ENCODE measurements at regions not wholly inside any gene's neighbourhood (a gene's known extent, or its start where the extent isn't known, plus 50 kb on each side); places are given as distances from the start of the nearest gene placed in this dataset.

GRCh38 chr12:45611495-45611894, 118.0 kb upstream of the ARID2 start:
- POLR2A ChIA-PET, result no interaction called here
- peak overlapping the region; percentile 75 for H2AFZ ChIP-seq (ENCODE audit: low read depth, low read length)
- BruUV-seq (replicated peaks), result no TSS peak
- DNase-seq (ENCODE audit: low read depth, low spot score) (no peak), FAIRE-seq (no peak)
- H3K9ac ChIP-seq (replicated peaks; ENCODE audit: extremely low read depth, insufficient read depth, low read length), result peak overlapping the region; percentile 21
- H3K9me1 ChIP-seq (replicated peaks; ENCODE audit: control insufficient read depth, extremely low read depth, insufficient read depth, low read length), result no peaks in the 10 kb centered on the region
- H3K36me3 ChIP-seq (ENCODE audit: control insufficient read depth in 2 of 2, extremely low read depth in 1 of 2, insufficient read depth in 2 of 2, low read length in 2 of 2), result no peaks in the 10 kb centered on the region
- H3K4me3 ChIP-seq (replicated peaks in 1 of 3; ENCODE audit: insufficient read depth in 1 of 3, low read depth in 1 of 3, low read length in 3 of 3), result no peak overlapping the region
- TF ChIP-seq JUN (IDR thresholded peaks at IDR 0.05; ENCODE audit: borderline replicate concordance, insufficient read depth, insufficient read length, low read depth), result no peak
- no peak for TF ChIP-seq GATA2 (IDR thresholded peaks at IDR 0.05; ENCODE audit: insufficient read depth, insufficient read length, low read depth, low read length)
- TF ChIP-seq POLR2A (IDR thresholded peaks at IDR 0.05; ENCODE audit: low read depth, low read length), result no peak
- TF ChIP-seq FOS (IDR thresholded peaks at IDR 0.05; ENCODE audit: borderline replicate concordance, insufficient read depth, low read length), result no peak
- no peak for TF ChIP-seq POLR2AphosphoS5 (IDR thresholded peaks at IDR 0.05; ENCODE audit: insufficient read depth, low read depth, low read length)
- no peak for TF ChIP-seq EZH2 (IDR thresholded peaks at IDR 0.05; ENCODE audit: borderline replicate concordance, low read depth, low read length, severe bottlenecking)
- dilution Hi-C loops (cut with MboI; ENCODE audit: extremely low pct_ligation_motif_present, low sequenced_read_pairs), result no loop called here
- no peaks in the 10 kb centered on the region for H3K27me3 ChIP-seq (ENCODE audit: control insufficient read depth in 2 of 2, insufficient read depth in 2 of 2, low read length in 2 of 2)
- H3K9me3 ChIP-seq (replicated peaks; ENCODE audit: control insufficient read depth, insufficient read depth, low read length), result no peaks in the 10 kb centered on the region
- H3K4me1 ChIP-seq (ENCODE audit: control insufficient read depth, extremely low read depth, insufficient read depth, low read length), result peaks cover 31% of the 10 kb centered on the region
- peak overlapping the region; percentile 35 for H3K4me2 ChIP-seq (ENCODE audit: insufficient read depth, low read length)
- CTCF ChIA-PET, result interaction anchor here (1.0 to 1.5 kb wide), 6 partner anchors 22 to 173 kb away, joined by 3 to 13 read pairs (median 4); no protein-coding TSS in a partner anchor
- H3K79me2 ChIP-seq (ENCODE audit: control insufficient read depth, insufficient read depth, low read length), result no peaks in the 10 kb centered on the region
- H4K20me1 ChIP-seq (replicated peaks; ENCODE audit: control insufficient read depth, extremely low read depth, insufficient read depth, low read length), result no peaks in the 10 kb centered on the region
- intact Hi-C loops (cut with micrococcal nuclease), result loop anchor here (10.0 kb wide), 1 partner anchor 347 kb away; no protein-coding TSS in a partner anchor
- H3K27ac ChIP-seq (ENCODE audit: insufficient read depth, low read depth, low read length), result no peak overlapping the region

- FAIRE-seq (peak; percentile 83), DNase-seq (ENCODE audit: low read depth, low spot score) (peak; percentile 71)
- CTCF ChIA-PET, result interaction anchor here (0.9 to 1.5 kb wide), 7 partner anchors 15 to 173 kb away, joined by 3 to 13 read pairs (median 4); no protein-coding TSS in a partner anchor
- no peak overlapping the region for H2AFZ ChIP-seq (ENCODE audit: low read depth, low read length)
- H4K20me1 ChIP-seq (replicated peaks; ENCODE audit: control insufficient read depth, extremely low read depth, insufficient read depth, low read length), result no peaks in the 10 kb centered on the region
- no peaks in the 10 kb centered on the region for H3K27me3 ChIP-seq (ENCODE audit: control insufficient read depth in 2 of 2, insufficient read depth in 2 of 2, low read length in 2 of 2)
- TF ChIP-seq GATA2 (IDR thresholded peaks at IDR 0.05; ENCODE audit: insufficient read depth, insufficient read length, low read depth, low read length) (peak; percentile 64), JUN (IDR thresholded peaks at IDR 0.05; ENCODE audit: borderline replicate concordance, insufficient read depth, insufficient read length, low read depth) (peak; percentile 79), POLR2AphosphoS5 (IDR thresholded peaks at IDR 0.05; ENCODE audit: insufficient read depth, low read depth, low read length) (peak; percentile 36), CTCF (IDR thresholded peaks at IDR 0.05; ENCODE audit: extremely low read depth in 1 of 2, insufficient read depth in 1 of 2, low read depth in 1 of 2, low read length in 2 of 2) (no peak), FOS (IDR thresholded peaks at IDR 0.05; ENCODE audit: borderline replicate concordance, insufficient read depth, low read length) (peak; percentile 77), POLR2A (IDR thresholded peaks at IDR 0.05; ENCODE audit: low read depth, low read length) (no peak), MAX (IDR thresholded peaks at IDR 0.05; ENCODE audit: insufficient read depth, insufficient read length) (no peak), EZH2 (IDR thresholded peaks at IDR 0.05; ENCODE audit: borderline replicate concordance, low read depth, low read length, severe bottlenecking) (no peak), MYC (IDR thresholded peaks at IDR 0.05; ENCODE audit: low read depth, low read length) (no peak)
- no peaks in the 10 kb centered on the region for H3K9me1 ChIP-seq (replicated peaks; ENCODE audit: control insufficient read depth, extremely low read depth, insufficient read depth, low read length)
- peak overlapping the region; percentile 45 for H3K4me2 ChIP-seq (ENCODE audit: insufficient read depth, low read length)
- peak overlapping the region; percentile 55 for H3K27ac ChIP-seq (ENCODE audit: insufficient read depth, low read depth, low read length)
- no peak overlapping the region for H3K9ac ChIP-seq (replicated peaks; ENCODE audit: extremely low read depth, insufficient read depth, low read length)
- intact Hi-C loops (cut with micrococcal nuclease), result loop anchor here (1.0 to 10.0 kb wide), 2 partner anchors 115 to 347 kb away; no protein-coding TSS in a partner anchor
- no peaks in the 10 kb centered on the region for H3K36me3 ChIP-seq (ENCODE audit: control insufficient read depth in 2 of 2, extremely low read depth in 1 of 2, insufficient read depth in 2 of 2, low read length in 2 of 2)
- no peaks in the 10 kb centered on the region for H3K9me3 ChIP-seq (replicated peaks; ENCODE audit: control insufficient read depth, insufficient read depth, low read length)
- no TSS peak for BruUV-seq (replicated peaks)
- no peak overlapping the region for H3K4me3 ChIP-seq (replicated peaks in 1 of 3; ENCODE audit: insufficient read depth in 1 of 3, low read depth in 1 of 3, low read length in 3 of 3)
- peaks cover 31% of the 10 kb centered on the region for H3K4me1 ChIP-seq (ENCODE audit: control insufficient read depth, extremely low read depth, insufficient read depth, low read length)
- dilution Hi-C loops (cut with MboI; ENCODE audit: extremely low pct_ligation_motif_present, low sequenced_read_pairs), result no loop called here
- POLR2A ChIA-PET, result no interaction called here
- no peaks in the 10 kb centered on the region for H3K79me2 ChIP-seq (ENCODE audit: control insufficient read depth, insufficient read depth, low read length)
These were observed 117.3 kb upstream of the ARID2 start for GRCh38 chr12:45612044-45612794.

Data from endothelial cell of umbilical vein (primary cell).